ENCODE measurements at regions not wholly inside any gene's neighbourhood (a gene's known extent, or its start where the extent isn't known, plus 50 kb on each side); places are given as distances from the start of the nearest gene placed in this dataset.

GRCh38 chr10:8696746-8697145 is 642.3 kb downstream of the GATA3 start:
- Histone ChIP-seq H4K12ac (ENCODE audit: low read depth, low read length) (no peak overlapping the region), H2BK120ac (ENCODE audit: insufficient read depth, low read length, poor library complexity) (no peak overlapping the region), H4K91ac (ENCODE audit: low read depth, low read length) (no peak overlapping the region), H3K79me2 (ENCODE audit: control insufficient read depth, insufficient read depth, low read length, poor library complexity) (no peaks in the 10 kb centered on the region), H3K14ac (ENCODE audit: low read length) (no peak overlapping the region), H2BK12ac (ENCODE audit: low read length) (no peak overlapping the region), H2AFZ (ENCODE audit: insufficient read depth, low read length, poor library complexity) (no peak overlapping the region), H3K4me1 (ENCODE audit: control insufficient read depth in 1 of 2, insufficient read depth in 2 of 2, low read length in 2 of 2) (peaks cover 0 to 6% of the 10 kb centered on the region in 2 experiments), H3K9ac (ENCODE audit: low read length) (no peak overlapping the region), H3K23ac (ENCODE audit: low read length) (no peak overlapping the region), H2AK5ac (ENCODE audit: low read length) (no peak overlapping the region), H3K36me3 (ENCODE audit: control insufficient read depth in 1 of 2, insufficient read depth in 2 of 2, low read length in 2 of 2) (no peaks in the 10 kb centered on the region), H3K79me1 (ENCODE audit: low read length) (peaks cover 2% of the 10 kb centered on the region), H3K4ac (ENCODE audit: low read depth, low read length) (no peak overlapping the region), H3K27me3 (ENCODE audit: insufficient read depth, low read length) (no peaks in the 10 kb centered on the region), H3K4me2 (ENCODE audit: low read length) (no peak overlapping the region), H3K4me3 (ENCODE audit: low read depth, low read length) (no peak overlapping the region), H3K27ac (ENCODE audit: low read depth, low read length) (no peak overlapping the region), H3K18ac (ENCODE audit: low read length) (no peak overlapping the region), H3K9me3 (ENCODE audit: insufficient read depth, low read depth, low read length) (no peaks in the 10 kb centered on the region), H2BK5ac (ENCODE audit: low read depth, low read length, poor library complexity) (no peak overlapping the region), H4K8ac (ENCODE audit: low read depth, low read length) (no peak overlapping the region)
- no CpG with 5 or more reads among the region's 6 CpGs for WGBS (ENCODE audit: extremely low coverage, insufficient coverage, insufficient read length)
- DNase-seq, result no peak

GRCh38 chr10:8700689-8701088 is 646.2 kb downstream of the GATA3 start:
- H2BK12ac ChIP-seq (ENCODE audit: low read length), result no peak overlapping the region
- no peak overlapping the region for H3K23ac ChIP-seq (ENCODE audit: low read length)
- no peaks in the 10 kb centered on the region for H3K27me3 ChIP-seq (ENCODE audit: insufficient read depth, low read length)
- H2AFZ ChIP-seq (ENCODE audit: insufficient read depth, low read length, poor library complexity), result no peak overlapping the region
- peak; percentile 57 to 85 for DNase-seq
- no peak overlapping the region for H3K18ac ChIP-seq (ENCODE audit: low read length)
- no peak overlapping the region for H3K4me3 ChIP-seq (ENCODE audit: low read depth, low read length)
- H2AK5ac ChIP-seq (ENCODE audit: low read length), result no peak overlapping the region
- no peaks in the 10 kb centered on the region for H3K36me3 ChIP-seq (ENCODE audit: control insufficient read depth in 1 of 2, insufficient read depth in 2 of 2, low read length in 2 of 2)
- no peak overlapping the region for H2BK5ac ChIP-seq (ENCODE audit: low read depth, low read length, poor library complexity)
- H2BK120ac ChIP-seq (ENCODE audit: insufficient read depth, low read length, poor library complexity), result peak overlapping the region; percentile 7
- no peak overlapping the region for H3K4ac ChIP-seq (ENCODE audit: low read depth, low read length)
- H3K9ac ChIP-seq (ENCODE audit: low read length), result no peak overlapping the region
- no peak overlapping the region for H3K14ac ChIP-seq (ENCODE audit: low read length)
- no peak overlapping the region for H4K91ac ChIP-seq (ENCODE audit: low read depth, low read length)
- H3K79me1 ChIP-seq (ENCODE audit: low read length), result peaks cover 2% of the 10 kb centered on the region
- no peaks in the 10 kb centered on the region for H3K9me3 ChIP-seq (ENCODE audit: insufficient read depth, low read depth, low read length)
- H3K79me2 ChIP-seq (ENCODE audit: control insufficient read depth, insufficient read depth, low read length, poor library complexity), result no peaks in the 10 kb centered on the region
- H3K4me1 ChIP-seq (ENCODE audit: control insufficient read depth in 1 of 2, insufficient read depth in 2 of 2, low read length in 2 of 2), result peaks cover 0 to 8% of the 10 kb centered on the region in 2 experiments
- H4K12ac ChIP-seq (ENCODE audit: low read depth, low read length), result no peak overlapping the region
- H4K8ac ChIP-seq (ENCODE audit: low read depth, low read length), result no peak overlapping the region
- no peak overlapping the region for H3K27ac ChIP-seq (ENCODE audit: low read depth, low read length)
- H3K4me2 ChIP-seq (ENCODE audit: low read length), result no peak overlapping the region

GRCh38 chr10:8702181-8702580 is 647.7 kb downstream of the GATA3 start:
- H2AK5ac ChIP-seq (ENCODE audit: low read length), result no peak overlapping the region
- no peak overlapping the region for H3K4me2 ChIP-seq (ENCODE audit: low read length)
- H2AFZ ChIP-seq (ENCODE audit: insufficient read depth, low read length, poor library complexity), result no peak overlapping the region
- peaks cover 0 to 2% of the 10 kb centered on the region in 2 experiments for H3K4me1 ChIP-seq (ENCODE audit: control insufficient read depth in 1 of 2, insufficient read depth in 2 of 2, low read length in 2 of 2)
- H3K27me3 ChIP-seq (ENCODE audit: insufficient read depth, low read length), result no peaks in the 10 kb centered on the region
- no peak overlapping the region for H3K18ac ChIP-seq (ENCODE audit: low read length)
- H4K12ac ChIP-seq (ENCODE audit: low read depth, low read length), result no peak overlapping the region
- no peaks in the 10 kb centered on the region for H3K9me3 ChIP-seq (ENCODE audit: insufficient read depth, low read depth, low read length)
- no peak overlapping the region for H3K4me3 ChIP-seq (ENCODE audit: low read depth, low read length)
- no peak overlapping the region for H3K23ac ChIP-seq (ENCODE audit: low read length)
- H3K79me2 ChIP-seq (ENCODE audit: control insufficient read depth, insufficient read depth, low read length, poor library complexity), result no peaks in the 10 kb centered on the region
- H4K8ac ChIP-seq (ENCODE audit: low read depth, low read length), result no peak overlapping the region
- peaks cover 2% of the 10 kb centered on the region for H3K79me1 ChIP-seq (ENCODE audit: low read length)
- no peak overlapping the region for H2BK12ac ChIP-seq (ENCODE audit: low read length)
- DNase-seq, result no peak
- no peak overlapping the region for H3K9ac ChIP-seq (ENCODE audit: low read length)
- no peak overlapping the region for H4K91ac ChIP-seq (ENCODE audit: low read depth, low read length)
- H3K14ac ChIP-seq (ENCODE audit: low read length), result no peak overlapping the region
- H3K36me3 ChIP-seq (ENCODE audit: control insufficient read depth in 1 of 2, insufficient read depth in 2 of 2, low read length in 2 of 2), result no peaks in the 10 kb centered on the region
- no peak overlapping the region for H3K4ac ChIP-seq (ENCODE audit: low read depth, low read length)
- no peak overlapping the region for H2BK5ac ChIP-seq (ENCODE audit: low read depth, low read length, poor library complexity)
- peak overlapping the region; percentile 94 for H3K27ac ChIP-seq (ENCODE audit: low read depth, low read length)
- no peak overlapping the region for H2BK120ac ChIP-seq (ENCODE audit: insufficient read depth, low read length, poor library complexity)
- no CpG with 5 or more reads among the region's 4 CpGs for WGBS (ENCODE audit: extremely low coverage, insufficient coverage, insufficient read length)

DNA sequence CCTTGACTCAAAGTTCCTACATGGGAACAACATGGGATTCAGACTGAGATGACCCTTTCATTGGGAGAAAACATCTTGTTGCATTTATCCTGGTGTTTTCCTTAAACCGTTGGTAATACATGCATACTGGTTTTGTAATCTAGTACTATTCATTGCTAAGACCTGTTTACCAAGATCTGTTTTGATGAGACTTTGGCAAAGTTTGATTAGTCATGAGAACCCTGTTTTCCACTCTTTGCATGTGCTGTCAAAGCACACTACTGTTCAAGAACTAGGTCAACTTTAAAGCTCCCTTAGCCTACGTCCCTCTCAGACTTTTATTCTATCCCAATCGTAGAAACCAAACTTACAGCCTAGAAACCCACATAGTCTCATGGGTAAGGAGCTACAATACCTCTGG is 650.9 kb downstream of the GATA3 start:
- Histone ChIP-seq H3K4ac (ENCODE audit: low read depth, low read length) (no peak overlapping the region), H3K18ac (ENCODE audit: low read length) (no peak overlapping the region), H4K12ac (ENCODE audit: low read depth, low read length) (no peak overlapping the region), H3K27ac (ENCODE audit: low read depth, low read length) (no peak overlapping the region), H2AFZ (ENCODE audit: insufficient read depth, low read length, poor library complexity) (no peak overlapping the region), H3K4me2 (ENCODE audit: low read length) (no peak overlapping the region), H2BK5ac (ENCODE audit: low read depth, low read length, poor library complexity) (no peak overlapping the region), H3K9ac (ENCODE audit: low read length) (no peak overlapping the region), H4K91ac (ENCODE audit: low read depth, low read length) (no peak overlapping the region), H3K36me3 (ENCODE audit: control insufficient read depth in 1 of 2, insufficient read depth in 2 of 2, low read length in 2 of 2) (no peaks in the 10 kb centered on the region), H3K4me1 (ENCODE audit: control insufficient read depth in 1 of 2, insufficient read depth in 2 of 2, low read length in 2 of 2) (peaks cover 0 to 2% of the 10 kb centered on the region in 2 experiments), H3K23ac (ENCODE audit: low read length) (no peak overlapping the region), H3K79me1 (ENCODE audit: low read length) (no peaks in the 10 kb centered on the region), H2AK5ac (ENCODE audit: low read length) (no peak overlapping the region), H2BK12ac (ENCODE audit: low read length) (no peak overlapping the region), H3K14ac (ENCODE audit: low read length) (no peak overlapping the region), H4K8ac (ENCODE audit: low read depth, low read length) (no peak overlapping the region), H3K4me3 (ENCODE audit: low read depth, low read length) (no peak overlapping the region), H3K9me3 (ENCODE audit: insufficient read depth, low read depth, low read length) (peaks cover 2% of the 10 kb centered on the region), H3K27me3 (ENCODE audit: insufficient read depth, low read length) (no peaks in the 10 kb centered on the region), H3K79me2 (ENCODE audit: control insufficient read depth, insufficient read depth, low read length, poor library complexity) (no peaks in the 10 kb centered on the region), H2BK120ac (ENCODE audit: insufficient read depth, low read length, poor library complexity) (no peak overlapping the region)
- WGBS (ENCODE audit: extremely low coverage, insufficient coverage, insufficient read length), result no CpG with 5 or more reads among the region's 3 CpGs
- DNase-seq, result peak in 1 of 2 donors; percentile 36
